ENCODE measurements at regions not wholly inside any gene's neighbourhood (a gene's known extent, or its start where the extent isn't known, plus 50 kb on each side); places are given as distances from the start of the nearest gene placed in this dataset.

DNA sequence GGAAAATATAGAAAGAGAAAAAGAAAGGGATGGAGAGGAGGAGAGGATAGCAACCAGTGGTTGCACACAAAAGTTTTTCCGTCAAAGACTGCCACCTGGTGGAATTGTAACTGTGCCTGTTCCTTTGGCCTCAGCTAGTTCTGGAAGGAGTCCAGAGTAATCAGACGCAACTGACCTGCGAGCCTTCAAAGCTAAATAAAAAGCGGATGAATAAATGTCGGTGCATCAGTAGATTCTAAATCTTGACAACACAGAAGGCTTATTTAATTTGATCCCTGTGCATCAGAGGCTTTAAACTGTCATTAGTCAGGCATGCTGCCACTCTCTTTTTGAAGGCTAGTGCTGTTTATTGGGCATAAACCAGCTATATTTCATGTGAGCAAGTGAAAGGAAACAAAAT lies 132.9 kb upstream of the ACO1 start:
- DNase-seq (ENCODE audit: low read depth): peak; percentile 70
- Histone ChIP-seq H3K4me1 (ENCODE audit: control insufficient read depth, insufficient read depth, low read length) (no peaks in the 10 kb centered on the region), H3K27me3 (replicated peaks; ENCODE audit: control insufficient read depth, insufficient read depth, low read length) (peaks cover 4% of the 10 kb centered on the region)

DNA sequence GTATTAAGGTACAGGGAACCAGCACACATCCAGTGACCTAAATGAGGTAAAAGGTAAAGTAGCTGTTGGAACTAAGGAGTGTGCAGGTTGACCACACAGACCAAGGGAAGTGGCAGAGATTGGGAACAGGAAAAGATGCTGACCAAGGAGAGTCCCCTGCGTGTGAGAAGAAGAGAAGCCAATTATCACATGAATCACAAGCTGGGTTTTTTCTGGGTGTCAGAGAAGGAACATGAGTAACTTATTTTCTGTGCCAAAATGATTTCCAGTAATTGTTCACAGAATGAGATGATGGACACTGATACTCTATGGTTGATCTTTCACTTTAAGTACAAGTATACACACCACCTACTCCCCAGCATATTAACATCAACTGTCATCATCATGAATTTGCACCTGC lies 130.7 kb upstream of the ACO1 start:
- H3K27me3 ChIP-seq (replicated peaks; ENCODE audit: control insufficient read depth, insufficient read depth, low read length): peaks cover 7% of the 10 kb centered on the region
- no peak overlapping the region for H3K9ac ChIP-seq (ENCODE audit: low read length)
- H3K36me3 ChIP-seq (ENCODE audit: control insufficient read depth, insufficient read depth, low read length, severe bottlenecking): no peaks in the 10 kb centered on the region
- no peak for DNase-seq (ENCODE audit: low read depth)
- H3K4me1 ChIP-seq (ENCODE audit: control insufficient read depth, insufficient read depth, low read length): no peaks in the 10 kb centered on the region
- H3K9me3 ChIP-seq (ENCODE audit: control insufficient read depth, low read length): no peaks in the 10 kb centered on the region
- no peak overlapping the region for H3K4me3 ChIP-seq (ENCODE audit: low read length)

More for the DNA sequence above, 132.9 kb upstream of the ACO1 start:
- Histone ChIP-seq H3K9me3 (ENCODE audit: control insufficient read depth, low read length) (no peaks in the 10 kb centered on the region), H3K9ac (ENCODE audit: low read length) (no peak overlapping the region), H3K4me3 (ENCODE audit: low read length) (no peak overlapping the region), H3K36me3 (ENCODE audit: control insufficient read depth, insufficient read depth, low read length, severe bottlenecking) (no peaks in the 10 kb centered on the region)

DNA sequence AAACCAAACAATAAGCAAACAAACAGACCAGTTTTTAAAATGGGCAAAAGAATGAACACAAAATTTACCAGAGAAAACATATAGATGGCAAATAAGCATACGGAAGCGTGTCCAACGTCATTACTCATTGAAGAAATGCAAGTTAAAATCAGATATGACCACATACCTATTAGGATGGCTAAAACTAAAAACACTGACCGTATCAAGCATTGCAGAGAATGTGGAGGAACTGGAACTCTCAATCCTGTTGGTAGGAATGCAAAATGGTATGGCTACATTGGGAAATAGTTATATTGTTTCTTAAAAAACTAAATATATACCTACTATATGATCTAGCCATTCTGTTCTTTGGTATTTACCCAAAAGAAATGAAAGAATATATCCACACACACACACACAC lies 129.4 kb upstream of the ACO1 start:
- peaks cover 7% of the 10 kb centered on the region for H3K27me3 ChIP-seq (replicated peaks; ENCODE audit: control insufficient read depth, insufficient read depth, low read length)
- no peak for DNase-seq (ENCODE audit: low read depth)
- no peaks in the 10 kb centered on the region for H3K9me3 ChIP-seq (ENCODE audit: control insufficient read depth, low read length)
- no peaks in the 10 kb centered on the region for H3K36me3 ChIP-seq (ENCODE audit: control insufficient read depth, insufficient read depth, low read length, severe bottlenecking)
- no peaks in the 10 kb centered on the region for H3K4me1 ChIP-seq (ENCODE audit: control insufficient read depth, insufficient read depth, low read length)
- no peak overlapping the region for H3K4me3 ChIP-seq (ENCODE audit: low read length)
- no peak overlapping the region for H3K9ac ChIP-seq (ENCODE audit: low read length)

DNA sequence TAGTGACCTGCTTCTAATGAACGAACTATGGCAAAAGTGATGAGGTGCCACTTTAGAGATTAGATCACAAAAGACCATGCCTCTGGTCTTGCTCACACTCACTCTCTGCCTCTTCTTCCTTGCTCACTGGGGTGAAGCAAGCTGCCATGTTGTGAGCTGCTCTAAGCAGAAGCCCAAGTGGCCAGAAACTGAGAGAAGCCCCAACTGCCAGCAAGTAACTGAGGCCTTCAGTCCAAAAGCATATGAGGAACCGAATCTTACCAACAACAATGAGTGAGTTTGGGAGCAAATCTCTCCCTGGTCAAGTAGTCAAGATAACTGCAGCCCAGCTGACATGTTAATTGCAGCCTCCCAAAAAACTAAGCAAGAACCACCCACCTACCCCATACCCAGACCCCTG lies 126.0 kb upstream of the ACO1 start:
- Histone ChIP-seq H3K4me3 (ENCODE audit: low read length) (no peak overlapping the region), H3K9me3 (ENCODE audit: control insufficient read depth, low read length) (no peaks in the 10 kb centered on the region), H3K9ac (ENCODE audit: low read length) (no peak overlapping the region), H3K4me1 (ENCODE audit: control insufficient read depth, insufficient read depth, low read length) (no peaks in the 10 kb centered on the region), H3K27me3 (replicated peaks; ENCODE audit: control insufficient read depth, insufficient read depth, low read length) (peaks cover 7% of the 10 kb centered on the region), H3K36me3 (ENCODE audit: control insufficient read depth, insufficient read depth, low read length, severe bottlenecking) (no peaks in the 10 kb centered on the region)
- no peak for DNase-seq (ENCODE audit: low read depth)

DNA sequence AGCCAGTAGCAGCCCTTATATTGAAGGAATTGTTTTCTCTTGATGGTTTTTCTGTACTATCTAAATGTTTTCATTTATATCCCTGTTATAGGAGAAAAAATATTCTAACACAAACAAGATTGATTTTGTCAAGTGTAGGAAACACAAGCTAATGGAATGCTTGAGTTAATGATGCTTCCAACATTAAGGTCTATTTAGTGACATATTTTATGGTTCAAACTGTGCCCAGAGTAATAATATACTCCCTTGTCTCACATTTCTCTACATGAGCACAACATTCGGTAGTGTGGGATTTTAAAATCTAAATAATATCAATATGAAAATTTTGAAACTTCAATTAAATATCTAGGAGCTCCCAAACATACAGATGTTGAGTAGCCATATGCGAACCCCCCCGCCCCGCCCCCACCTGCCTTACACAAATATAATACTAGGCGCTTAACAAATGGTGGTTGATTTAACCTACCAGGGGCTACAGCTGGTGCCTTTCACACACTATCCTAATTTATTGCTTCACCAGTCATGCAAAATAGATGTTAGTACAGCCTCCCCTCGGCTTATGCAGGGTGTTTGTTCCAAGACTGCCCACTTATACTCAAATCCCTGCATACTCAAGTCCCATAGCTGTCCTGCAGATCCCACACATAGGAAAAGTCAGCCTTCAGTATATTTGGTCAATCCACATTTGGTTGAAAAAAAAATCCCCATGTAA lies 124.1 kb upstream of the ACO1 start:
- H3K4me3 ChIP-seq (ENCODE audit: low read length): no peak overlapping the region
- H3K4me1 ChIP-seq (ENCODE audit: control insufficient read depth, insufficient read depth, low read length): peaks cover 9% of the 10 kb centered on the region
- no peaks in the 10 kb centered on the region for H3K36me3 ChIP-seq (ENCODE audit: control insufficient read depth, insufficient read depth, low read length, severe bottlenecking)
- H3K9ac ChIP-seq (ENCODE audit: low read length): no peak overlapping the region
- no peak for DNase-seq (ENCODE audit: low read depth)
- H3K27me3 ChIP-seq (replicated peaks; ENCODE audit: control insufficient read depth, insufficient read depth, low read length): peaks cover 4% of the 10 kb centered on the region
- no peaks in the 10 kb centered on the region for H3K9me3 ChIP-seq (ENCODE audit: control insufficient read depth, low read length)

DNA sequence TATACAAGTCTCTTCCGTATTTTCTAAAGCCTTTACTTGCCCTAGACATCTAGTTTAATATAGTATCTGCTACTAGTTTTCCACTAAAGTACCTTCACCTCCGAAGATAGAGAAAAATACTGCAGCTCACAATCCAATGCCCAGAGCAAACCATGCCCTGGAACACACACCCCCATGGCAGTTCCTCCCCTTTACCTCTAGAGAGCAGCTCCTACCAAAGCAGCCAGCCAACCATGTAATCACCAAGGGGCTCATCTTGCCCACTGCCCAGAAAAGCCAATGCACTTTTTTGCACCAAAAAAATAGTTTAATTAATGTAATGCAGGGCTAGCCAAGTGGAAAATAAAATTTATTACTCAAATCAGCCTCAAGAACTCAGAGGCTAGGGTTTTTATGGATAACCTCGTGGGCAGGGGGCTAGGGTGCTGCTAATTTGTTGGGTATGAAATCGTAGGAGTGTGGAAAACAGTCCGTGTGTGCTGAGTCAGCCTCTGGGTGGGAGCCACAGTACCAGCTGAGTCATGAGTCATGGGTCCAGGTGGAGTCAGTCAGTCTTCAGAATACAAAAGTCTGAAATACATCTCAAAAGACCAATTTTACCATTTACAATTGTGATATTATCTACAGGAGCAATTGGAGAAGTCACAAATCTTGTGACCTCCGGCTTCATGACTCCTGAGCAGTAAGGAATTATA lies 120.1 kb upstream of the ACO1 start:
- Histone ChIP-seq H3K4me3 (ENCODE audit: low read length) (no peak overlapping the region), H3K27me3 (replicated peaks; ENCODE audit: control insufficient read depth, insufficient read depth, low read length) (no peaks in the 10 kb centered on the region), H3K4me1 (ENCODE audit: control insufficient read depth, insufficient read depth, low read length) (peaks cover 9% of the 10 kb centered on the region), H3K9me3 (ENCODE audit: control insufficient read depth, low read length) (no peaks in the 10 kb centered on the region), H3K9ac (ENCODE audit: low read length) (no peak overlapping the region), H3K36me3 (ENCODE audit: control insufficient read depth, insufficient read depth, low read length, severe bottlenecking) (no peaks in the 10 kb centered on the region)
- DNase-seq (ENCODE audit: low read depth): peak; percentile 15

DNA sequence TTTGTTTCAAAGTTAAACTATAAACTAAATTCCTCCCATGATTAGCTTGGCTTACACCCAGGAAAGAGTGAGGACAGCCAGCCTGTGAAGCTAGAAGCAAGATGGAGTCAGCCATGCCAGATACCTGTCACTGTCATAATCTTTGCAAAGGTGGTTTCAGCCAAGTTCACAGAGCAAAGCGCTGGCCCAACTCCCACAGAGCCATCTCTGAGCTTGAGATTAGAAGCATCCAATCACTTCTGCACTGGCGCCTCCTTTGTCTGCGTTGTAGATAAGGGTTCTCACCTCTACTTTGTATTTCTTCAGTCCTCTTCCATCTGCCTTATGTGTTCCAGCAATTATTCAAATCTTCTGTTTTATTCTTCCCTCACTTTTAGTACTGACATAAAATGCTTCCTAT lies 119.4 kb upstream of the ACO1 start:
- Histone ChIP-seq H3K9ac (ENCODE audit: low read length) (no peak overlapping the region), H3K4me1 (ENCODE audit: control insufficient read depth, insufficient read depth, low read length) (peaks cover 9% of the 10 kb centered on the region), H3K4me3 (ENCODE audit: low read length) (no peak overlapping the region), H3K9me3 (ENCODE audit: control insufficient read depth, low read length) (no peaks in the 10 kb centered on the region), H3K36me3 (ENCODE audit: control insufficient read depth, insufficient read depth, low read length, severe bottlenecking) (no peaks in the 10 kb centered on the region), H3K27me3 (replicated peaks; ENCODE audit: control insufficient read depth, insufficient read depth, low read length) (no peaks in the 10 kb centered on the region)
- DNase-seq (ENCODE audit: low read depth): no peak

DNA sequence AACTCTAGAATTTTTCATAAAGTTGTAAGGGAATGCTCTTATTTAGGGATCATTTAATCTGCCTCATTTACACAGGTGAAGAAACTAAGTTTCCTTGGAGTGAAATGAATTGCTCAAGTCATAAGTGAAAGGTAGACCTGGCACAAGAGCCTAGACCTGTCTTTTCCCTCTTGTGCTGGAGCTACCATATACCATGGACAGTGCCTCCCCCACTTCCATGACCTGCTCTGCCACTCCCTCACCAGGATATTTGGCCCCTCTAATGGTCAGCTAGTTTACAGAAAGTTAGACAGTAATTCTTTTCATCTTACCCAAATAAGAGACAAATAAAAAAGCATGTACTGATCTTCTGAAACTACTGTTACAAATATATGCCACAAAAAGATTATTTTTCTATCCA lies 105.5 kb upstream of the ACO1 start:
- Histone ChIP-seq H3K9me3 (ENCODE audit: control insufficient read depth, low read length) (no peaks in the 10 kb centered on the region), H3K27me3 (replicated peaks; ENCODE audit: control insufficient read depth, insufficient read depth, low read length) (no peaks in the 10 kb centered on the region)
- no peak for DNase-seq (ENCODE audit: low read depth)

DNA sequence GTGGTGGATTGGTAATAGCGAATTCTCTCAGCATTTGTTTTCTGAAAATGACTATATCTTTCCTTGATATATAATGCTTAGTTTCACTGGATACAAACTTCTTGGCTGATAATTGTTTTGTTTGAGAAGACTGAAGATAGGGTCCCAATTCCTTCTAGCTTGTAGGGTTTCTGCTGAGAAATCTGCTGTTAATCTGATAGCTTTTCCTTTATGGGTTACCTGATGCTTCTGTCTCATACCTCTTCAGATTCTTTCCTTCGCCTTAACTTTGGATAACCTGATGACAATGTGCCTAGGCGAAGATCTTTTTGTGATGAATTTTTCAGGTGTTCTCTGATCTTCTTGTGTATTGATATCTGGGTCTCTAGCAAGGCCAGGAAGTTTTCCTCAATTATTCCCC lies 94.7 kb upstream of the ACO1 start:
- H3K27me3 ChIP-seq (replicated peaks; ENCODE audit: control insufficient read depth, insufficient read depth, low read length): no peaks in the 10 kb centered on the region
- H3K36me3 ChIP-seq (ENCODE audit: control insufficient read depth, insufficient read depth, low read length, severe bottlenecking): no peaks in the 10 kb centered on the region
- no peak for DNase-seq (ENCODE audit: low read depth)
- no peaks in the 10 kb centered on the region for H3K9me3 ChIP-seq (ENCODE audit: control insufficient read depth, low read length)
- H3K4me3 ChIP-seq (ENCODE audit: low read length): no peak overlapping the region
- H3K9ac ChIP-seq (ENCODE audit: low read length): no peak overlapping the region
- H3K4me1 ChIP-seq (ENCODE audit: control insufficient read depth, insufficient read depth, low read length): no peaks in the 10 kb centered on the region

More for the DNA sequence above, 105.5 kb upstream of the ACO1 start:
- no peaks in the 10 kb centered on the region for H3K36me3 ChIP-seq (ENCODE audit: control insufficient read depth, insufficient read depth, low read length, severe bottlenecking)
- no peak overlapping the region for H3K4me3 ChIP-seq (ENCODE audit: low read length)
- no peaks in the 10 kb centered on the region for H3K4me1 ChIP-seq (ENCODE audit: control insufficient read depth, insufficient read depth, low read length)
- no peak overlapping the region for H3K9ac ChIP-seq (ENCODE audit: low read length)

DNA sequence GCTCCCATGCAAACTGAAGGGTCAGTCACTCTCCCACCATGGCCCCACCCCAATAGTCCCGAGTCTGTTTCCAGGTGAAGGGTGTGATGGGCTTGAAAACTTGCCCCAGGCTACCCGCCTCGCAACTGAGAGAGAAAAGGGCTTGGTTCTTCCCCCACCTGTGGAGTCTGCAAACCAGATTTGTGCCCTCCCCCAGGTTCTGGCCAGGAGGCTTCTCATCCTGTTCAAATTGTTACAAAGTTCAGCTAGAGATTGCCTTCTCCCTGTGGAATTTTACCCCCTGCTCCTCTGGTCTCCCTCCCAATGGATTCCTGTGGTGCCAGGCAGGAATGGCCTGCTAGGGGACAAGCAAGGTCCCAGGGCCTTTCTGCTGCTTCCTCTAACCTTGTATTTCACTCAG lies 93.1 kb upstream of the ACO1 start:
- Histone ChIP-seq H3K27me3 (replicated peaks; ENCODE audit: control insufficient read depth, insufficient read depth, low read length) (no peaks in the 10 kb centered on the region), H3K4me1 (ENCODE audit: control insufficient read depth, insufficient read depth, low read length) (no peaks in the 10 kb centered on the region), H3K4me3 (ENCODE audit: low read length) (no peak overlapping the region), H3K9me3 (ENCODE audit: control insufficient read depth, low read length) (no peaks in the 10 kb centered on the region), H3K9ac (ENCODE audit: low read length) (no peak overlapping the region), H3K36me3 (ENCODE audit: control insufficient read depth, insufficient read depth, low read length, severe bottlenecking) (no peaks in the 10 kb centered on the region)
- no peak for DNase-seq (ENCODE audit: low read depth)

DNA sequence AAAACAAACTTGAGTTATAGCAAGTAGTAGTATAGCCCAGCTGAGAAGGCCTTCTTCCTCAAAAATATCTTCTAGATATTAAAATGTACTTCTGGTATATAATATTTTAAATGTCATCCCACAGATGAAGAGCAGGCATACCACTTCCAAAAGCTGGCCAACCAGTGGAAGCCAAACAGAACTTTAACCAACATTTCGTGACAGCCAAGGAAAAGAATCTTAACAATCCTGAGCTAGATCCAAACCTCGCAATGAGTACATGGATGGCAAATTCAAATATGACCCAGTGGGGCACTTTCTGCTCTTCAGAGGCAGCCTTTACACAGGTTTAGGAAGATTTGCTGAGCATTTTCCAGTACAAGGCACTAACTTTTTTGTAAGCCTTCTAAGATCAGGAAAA lies 91.8 kb upstream of the ACO1 start:
- no peaks in the 10 kb centered on the region for H3K36me3 ChIP-seq (ENCODE audit: control insufficient read depth, insufficient read depth, low read length, severe bottlenecking)
- peak; percentile 60 for DNase-seq (ENCODE audit: low read depth)
- no peaks in the 10 kb centered on the region for H3K9me3 ChIP-seq (ENCODE audit: control insufficient read depth, low read length)
- H3K4me1 ChIP-seq (ENCODE audit: control insufficient read depth, insufficient read depth, low read length): no peaks in the 10 kb centered on the region
- no peaks in the 10 kb centered on the region for H3K27me3 ChIP-seq (replicated peaks; ENCODE audit: control insufficient read depth, insufficient read depth, low read length)
- H3K9ac ChIP-seq (ENCODE audit: low read length): no peak overlapping the region
- H3K4me3 ChIP-seq (ENCODE audit: low read length): no peak overlapping the region

Measured in adipocyte (in vitro differentiated cells).